Hepatocyte (in vitro differentiated cells): ENCODE measurements at regions not wholly inside any gene's neighbourhood (a gene's known extent, or its start where the extent isn't known, plus 50 kb on each side); places are given as distances from the start of the nearest gene placed in this dataset.

Experiments used
- EZH2 ChIP-seq: fragments of 200-600 bp; sonication (generic); IDR thresholded peaks from 2 replicates; pipeline ENCODE4 v1.6.1; 2016; ENCODE audit warnings: antibody characterized with exemption, mild to moderate bottlenecking, borderline replicate concordance
- EZH2phosphoT487 ChIP-seq: fragments of 200-600 bp; sonication (generic); IDR thresholded peaks from one replicate; pipeline ENCODE4 v1.6.1; 2018; ENCODE audit warnings: antibody characterized with exemption, mild to moderate bottlenecking, low read depth, moderate library complexity; ENCODE audit not compliant: unreplicated experiment, severe bottlenecking
- TF ChIP-seq, protein P1 (sequence below): fragments of 200-600 bp; sonication (generic); IDR thresholded peaks from 2 replicates; pipeline ENCODE4 v1.5.1; 2016; ENCODE audit warnings: antibody characterized with exemption, mild to moderate bottlenecking; ENCODE audit not compliant: poor library complexity

DNA sequence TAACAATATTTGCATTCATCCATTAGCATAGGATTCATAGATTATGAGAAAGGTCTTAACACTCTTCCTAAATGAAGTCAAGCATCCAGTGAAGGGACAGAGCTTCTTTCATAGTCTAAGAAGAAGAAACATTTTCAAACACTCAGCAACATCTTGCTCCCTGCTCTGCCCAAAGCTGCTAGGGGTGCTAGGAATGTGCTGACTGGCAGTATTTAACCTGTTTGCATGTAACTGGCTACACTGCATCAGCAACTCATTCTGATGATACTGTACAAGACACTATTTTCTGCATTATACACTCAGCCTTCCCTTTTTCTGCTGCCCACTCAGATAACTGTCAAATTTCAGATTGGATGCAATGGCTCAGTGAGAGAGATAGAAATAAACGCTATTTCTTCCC, 495.1 kb upstream of the ARID1B start:
- TF ChIP-seq EZH2phosphoT487 (no peak), EZH2 (no peak)
- TF ChIP-seq, protein P1, sequence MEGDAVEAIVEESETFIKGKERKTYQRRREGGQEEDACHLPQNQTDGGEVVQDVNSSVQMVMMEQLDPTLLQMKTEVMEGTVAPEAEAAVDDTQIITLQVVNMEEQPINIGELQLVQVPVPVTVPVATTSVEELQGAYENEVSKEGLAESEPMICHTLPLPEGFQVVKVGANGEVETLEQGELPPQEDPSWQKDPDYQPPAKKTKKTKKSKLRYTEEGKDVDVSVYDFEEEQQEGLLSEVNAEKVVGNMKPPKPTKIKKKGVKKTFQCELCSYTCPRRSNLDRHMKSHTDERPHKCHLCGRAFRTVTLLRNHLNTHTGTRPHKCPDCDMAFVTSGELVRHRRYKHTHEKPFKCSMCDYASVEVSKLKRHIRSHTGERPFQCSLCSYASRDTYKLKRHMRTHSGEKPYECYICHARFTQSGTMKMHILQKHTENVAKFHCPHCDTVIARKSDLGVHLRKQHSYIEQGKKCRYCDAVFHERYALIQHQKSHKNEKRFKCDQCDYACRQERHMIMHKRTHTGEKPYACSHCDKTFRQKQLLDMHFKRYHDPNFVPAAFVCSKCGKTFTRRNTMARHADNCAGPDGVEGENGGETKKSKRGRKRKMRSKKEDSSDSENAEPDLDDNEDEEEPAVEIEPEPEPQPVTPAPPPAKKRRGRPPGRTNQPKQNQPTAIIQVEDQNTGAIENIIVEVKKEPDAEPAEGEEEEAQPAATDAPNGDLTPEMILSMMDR: no peak
